Heart left ventricle (tissue), 13 donors: ENCODE measurements at regions not wholly inside any gene's neighbourhood (a gene's known extent, or its start where the extent isn't known, plus 50 kb on each side); places are given as distances from the start of the nearest gene placed in this dataset.

ENCODE experiments used
- POLR2A ChIP-seq, 2 donors: fragments of 450-650 bp; IDR thresholded peaks; one replicate each; pipeline ENCODE4 v1.6.1; 2017; ENCODE audit warnings: antibody characterized with exemption in 2 of 2, mild to moderate bottlenecking in 2 of 2, moderate library complexity in 2 of 2
- TF ChIP-seq, protein P1 (sequence below), 12 donors: fragments of 200-600 bp; sonication (generic) in 4 of 12; IDR thresholded peaks; one replicate each; pipeline versions ENCODE4 v1.5.0 to v1.8.0; 2018 to 2022; ENCODE audit warnings: antibody characterized with exemption in 12 of 12, mild to moderate bottlenecking in 5 of 12
- donor health status: ischemic (EF 13 %, LVEDD 7.1; RV severe dilation, severe dysfunction).
- donor health status: DM: no; HTN: yes; CAD: no.
- donor health status: DM: no; HTN: no; CAD: no.
- donor health status: ischemic (EF 25% LVEDD 6.9; RV normal size, moderate dysfunction).
- donor health status: ischemic (EF 25% LVEDD 5.7; RV mildly dilated, moderate dysfunction).
- donor health status: ischemic (EF 35%, LVEDD 5.7; RV mildly dilated, moderate dysfunction).
- donor health status: nonischemic (EF 11% LVEDD 7.7; RV severe dilation, severe dysfunction).
- donor health status: DM: yes; HTN: yes; CAD: no.
- donor health status: PGD.
- donor health status: ischemic (EF 29% LVEDD 5.4; RV normal size, mild dysfunction).
- donor health status: nonischemic (EF 23%, LVEDD 6.1; RV moderate dilation, normal function).

DNA sequence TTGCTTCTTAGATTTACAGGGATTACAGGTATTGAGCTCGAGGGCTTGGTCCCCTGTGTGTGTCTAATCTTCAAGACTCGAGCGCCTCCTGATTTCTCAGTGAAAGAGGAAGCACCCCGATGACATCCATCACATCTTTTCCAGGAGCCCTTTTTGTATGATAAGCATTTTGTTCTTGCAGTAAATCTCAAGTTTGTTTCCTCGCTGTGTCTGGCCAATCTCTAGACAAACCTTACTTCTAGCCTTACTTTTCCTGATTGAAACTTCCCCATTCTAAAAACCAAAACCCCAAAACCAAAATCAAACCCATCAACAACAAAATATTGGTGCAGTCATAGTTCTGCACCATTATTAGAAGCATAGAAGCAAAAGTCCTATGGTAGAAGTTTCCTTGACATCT is 286.0 kb downstream of the NFKBIZ start:
- no peak for TF ChIP-seq POLR2A (IDR thresholded peaks at IDR 0.05)
- TF ChIP-seq, protein P1, sequence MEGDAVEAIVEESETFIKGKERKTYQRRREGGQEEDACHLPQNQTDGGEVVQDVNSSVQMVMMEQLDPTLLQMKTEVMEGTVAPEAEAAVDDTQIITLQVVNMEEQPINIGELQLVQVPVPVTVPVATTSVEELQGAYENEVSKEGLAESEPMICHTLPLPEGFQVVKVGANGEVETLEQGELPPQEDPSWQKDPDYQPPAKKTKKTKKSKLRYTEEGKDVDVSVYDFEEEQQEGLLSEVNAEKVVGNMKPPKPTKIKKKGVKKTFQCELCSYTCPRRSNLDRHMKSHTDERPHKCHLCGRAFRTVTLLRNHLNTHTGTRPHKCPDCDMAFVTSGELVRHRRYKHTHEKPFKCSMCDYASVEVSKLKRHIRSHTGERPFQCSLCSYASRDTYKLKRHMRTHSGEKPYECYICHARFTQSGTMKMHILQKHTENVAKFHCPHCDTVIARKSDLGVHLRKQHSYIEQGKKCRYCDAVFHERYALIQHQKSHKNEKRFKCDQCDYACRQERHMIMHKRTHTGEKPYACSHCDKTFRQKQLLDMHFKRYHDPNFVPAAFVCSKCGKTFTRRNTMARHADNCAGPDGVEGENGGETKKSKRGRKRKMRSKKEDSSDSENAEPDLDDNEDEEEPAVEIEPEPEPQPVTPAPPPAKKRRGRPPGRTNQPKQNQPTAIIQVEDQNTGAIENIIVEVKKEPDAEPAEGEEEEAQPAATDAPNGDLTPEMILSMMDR (IDR thresholded peaks at IDR 0.05): no peak
